CD4-positive, CD25-positive, alpha-beta regulatory T cell (primary cell): ENCODE measurements at regions not wholly inside any gene's neighbourhood (a gene's known extent, or its start where the extent isn't known, plus 50 kb on each side); places are given as distances from the start of the nearest gene placed in this dataset.

ENCODE experiments used
- ATAC-seq, 2 donors: fragments of 150-1000 bp; cut with Tn5 transposase; one replicate each; pipeline ENCODE4 v1.10.0; 2021; ENCODE audit warnings: low read depth in 2 of 2, moderate number of reproducible peaks in 2 of 2, moderate library complexity in 1 of 2
- DNase-seq, 3 donors: peaks; one replicate each; pipeline versions ENCODE4 v3.0.0 to v3.0.0-alpha.2; 2012 to 2022; ENCODE audit warnings: mixed read lengths in 1 of 3
- H3K27ac ChIP-seq: one replicate; pipeline ENCODE4 v1.7.0; 2013; ENCODE audit warnings: mild to moderate bottlenecking, low read length; ENCODE audit not compliant: insufficient read depth, poor library complexity, severe bottlenecking
- H3K27me3 ChIP-seq: one replicate; pipeline ENCODE4 v1.7.0; 2013; ENCODE audit warnings: low read length; ENCODE audit not compliant: control insufficient read depth, insufficient read depth
- H3K36me3 ChIP-seq: one replicate; pipeline ENCODE4 v1.7.0; 2013; ENCODE audit warnings: mild to moderate bottlenecking, low read length, moderate library complexity; ENCODE audit not compliant: control insufficient read depth, insufficient read depth
- H3K4me1 ChIP-seq: 2 replicates; pipeline ENCODE4 v1.7.0; 2013; ENCODE audit warnings: mild to moderate bottlenecking, low read length; ENCODE audit not compliant: insufficient read depth, control insufficient read depth, poor library complexity, severe bottlenecking
- H3K4me3 ChIP-seq: one replicate; pipeline ENCODE4 v1.7.0; 2013; ENCODE audit warnings: low read depth, mild to moderate bottlenecking, low read length, moderate library complexity
- H3K9me3 ChIP-seq, 2 experiments: 1 replicate in 1 of 2; 2 replicates in 1 of 2; pipeline ENCODE4 v1.7.0; 2013; ENCODE audit warnings: low read length in 2 of 2, mild to moderate bottlenecking in 1 of 2, moderate library complexity in 1 of 2; ENCODE audit not compliant: control insufficient read depth in 2 of 2
- H3K27ac Mint-ChIP-seq, 3 donors: one replicate each; pipeline ENCODE4 v1.8.0; 2020 to 2022; ENCODE audit warnings: mild to moderate bottlenecking in 3 of 3, mixed read lengths in 3 of 3, moderate library complexity in 2 of 3
- H3K27me3 Mint-ChIP-seq: one replicate; pipeline ENCODE4 v1.8.0; 2022; ENCODE audit warnings: mild to moderate bottlenecking, mixed read lengths
- H3K36me3 Mint-ChIP-seq: one replicate; pipeline ENCODE4 v1.8.0; 2020; ENCODE audit warnings: mixed read lengths
- H3K4me1 Mint-ChIP-seq, 4 donors: one replicate each; pipeline ENCODE4 v1.8.0; 2020 to 2022; ENCODE audit warnings: mixed read lengths in 4 of 4, mild to moderate bottlenecking in 1 of 4
- H3K4me3 Mint-ChIP-seq, 4 donors: one replicate each; pipeline ENCODE4 v1.8.0; 2020 to 2022; ENCODE audit warnings: mild to moderate bottlenecking in 4 of 4, mixed read lengths in 4 of 4, moderate library complexity in 3 of 4
- H3K9me3 Mint-ChIP-seq, 7 donors: one replicate each; pipeline ENCODE4 v1.8.0; 2020 to 2022; ENCODE audit warnings: mixed read lengths in 7 of 7, mild to moderate bottlenecking in 3 of 7, moderate library complexity in 2 of 7

- H3K9me3 Mint-ChIP-seq = peaks cover 0 to 4% (median 0%) of the 10 kb centered on the region in 7 donors
- no peaks in the 10 kb centered on the region for H3K27me3 ChIP-seq
- no peaks in the 10 kb centered on the region for H3K9me3 ChIP-seq
- H3K4me3 Mint-ChIP-seq = no peak overlapping the region
- no peak overlapping the region for H3K27ac ChIP-seq
- peaks cover 0 to 6% (median 5%) of the 10 kb centered on the region in 4 donors for H3K4me1 Mint-ChIP-seq
- H3K27ac Mint-ChIP-seq = no peak overlapping the region
- ATAC-seq (no peak), DNase-seq (no peak)
- no peaks in the 10 kb centered on the region for H3K36me3 ChIP-seq
- no peak overlapping the region for H3K4me3 ChIP-seq
- no peaks in the 10 kb centered on the region for H3K36me3 Mint-ChIP-seq
- H3K27me3 Mint-ChIP-seq = peaks cover 5% of the 10 kb centered on the region
- H3K4me1 ChIP-seq = no peaks in the 10 kb centered on the region
Measured at GRCh38 chr2:64362562-64363026, 91.4 kb upstream of the LGALSL start.

- peaks cover 5% of the 10 kb centered on the region for H3K27me3 Mint-ChIP-seq
- H3K36me3 ChIP-seq = no peaks in the 10 kb centered on the region
- H3K27ac ChIP-seq = no peak overlapping the region
- H3K4me1 ChIP-seq = no peaks in the 10 kb centered on the region
- no peaks in the 10 kb centered on the region for H3K27me3 ChIP-seq
- ATAC-seq (no peak), DNase-seq (no peak)
- H3K4me3 Mint-ChIP-seq = no peak overlapping the region
- no peaks in the 10 kb centered on the region for H3K9me3 ChIP-seq
- H3K36me3 Mint-ChIP-seq = no peaks in the 10 kb centered on the region
- H3K9me3 Mint-ChIP-seq = peaks cover 0 to 4% (median 0%) of the 10 kb centered on the region in 7 donors
- H3K4me1 Mint-ChIP-seq = peaks cover 0 to 6% (median 5%) of the 10 kb centered on the region in 4 donors
- no peak overlapping the region for H3K4me3 ChIP-seq
- H3K27ac Mint-ChIP-seq = no peak overlapping the region
Measured at GRCh38 chr2:64363140-64363539, 90.8 kb upstream of the LGALSL start.

GRCh38 chr2:64363848-64364247 is 90.1 kb upstream of the LGALSL start:
- H3K27ac Mint-ChIP-seq = no peak overlapping the region
- H3K4me1 Mint-ChIP-seq = peaks cover 0 to 6% (median 5%) of the 10 kb centered on the region in 4 donors
- H3K4me3 ChIP-seq = no peak overlapping the region
- no peak overlapping the region for H3K27ac ChIP-seq
- H3K27me3 ChIP-seq = no peaks in the 10 kb centered on the region
- no peaks in the 10 kb centered on the region for H3K36me3 Mint-ChIP-seq
- DNase-seq (no peak), ATAC-seq (no peak)
- no peaks in the 10 kb centered on the region for H3K4me1 ChIP-seq
- peaks cover 0 to 4% (median 0%) of the 10 kb centered on the region in 7 donors for H3K9me3 Mint-ChIP-seq
- H3K4me3 Mint-ChIP-seq = no peak overlapping the region
- H3K27me3 Mint-ChIP-seq = peaks cover 5% of the 10 kb centered on the region
- H3K9me3 ChIP-seq = no peaks in the 10 kb centered on the region
- no peaks in the 10 kb centered on the region for H3K36me3 ChIP-seq

- no peak for ATAC-seq
- Mint-ChIP-seq H3K36me3 (no peaks in the 10 kb centered on the region), H3K9me3 (peaks cover 0 to 4% (median 0%) of the 10 kb centered on the region in 7 donors), H3K4me3 (no peak overlapping the region), H3K27ac (no peak overlapping the region), H3K4me1 (peaks cover 0 to 3% (median 0%) of the 10 kb centered on the region in 4 donors), H3K27me3 (peaks cover 5% of the 10 kb centered on the region)
- H3K4me3 ChIP-seq = no peak overlapping the region
- H3K36me3 ChIP-seq = no peaks in the 10 kb centered on the region
- H3K27ac ChIP-seq = no peak overlapping the region
- no peaks in the 10 kb centered on the region for H3K9me3 ChIP-seq
- no peaks in the 10 kb centered on the region for H3K27me3 ChIP-seq
- no peaks in the 10 kb centered on the region for H3K4me1 ChIP-seq
- no peak for DNase-seq
Measured at GRCh38 chr2:64367444-64368232, 86.3 kb upstream of the LGALSL start.

- no peak overlapping the region for H3K27ac ChIP-seq
- H3K9me3 Mint-ChIP-seq = peaks cover 0 to 4% (median 0%) of the 10 kb centered on the region in 7 donors
- no peaks in the 10 kb centered on the region for H3K27me3 ChIP-seq
- no peaks in the 10 kb centered on the region for H3K4me1 Mint-ChIP-seq
- H3K4me3 Mint-ChIP-seq = no peak overlapping the region
- H3K36me3 ChIP-seq = no peaks in the 10 kb centered on the region
- H3K27ac Mint-ChIP-seq = no peak overlapping the region
- no peaks in the 10 kb centered on the region for H3K36me3 Mint-ChIP-seq
- ATAC-seq (no peak), DNase-seq (no peak)
- H3K4me3 ChIP-seq = no peak overlapping the region
- H3K9me3 ChIP-seq = no peaks in the 10 kb centered on the region
- H3K27me3 Mint-ChIP-seq = peaks cover 5% of the 10 kb centered on the region
- no peaks in the 10 kb centered on the region for H3K4me1 ChIP-seq
Measured at GRCh38 chr2:64369706-64370105, 84.3 kb upstream of the LGALSL start.

GRCh38 chr2:64371727-64372126 is 82.2 kb upstream of the LGALSL start:
- Mint-ChIP-seq H3K36me3 (no peaks in the 10 kb centered on the region), H3K9me3 (no peaks in the 10 kb centered on the region), H3K4me1 (peaks cover 0 to 4% (median under 1%) of the 10 kb centered on the region in 4 donors), H3K4me3 (no peak overlapping the region), H3K27ac (no peak overlapping the region), H3K27me3 (no peaks in the 10 kb centered on the region)
- Histone ChIP-seq H3K4me3 (no peak overlapping the region), H3K27me3 (no peaks in the 10 kb centered on the region), H3K4me1 (no peaks in the 10 kb centered on the region), H3K27ac (no peak overlapping the region), H3K36me3 (no peaks in the 10 kb centered on the region), H3K9me3 (no peaks in the 10 kb centered on the region)
- no peak for DNase-seq
- no peak for ATAC-seq

- H3K9me3 ChIP-seq = no peaks in the 10 kb centered on the region
- Mint-ChIP-seq H3K27me3 (no peaks in the 10 kb centered on the region), H3K4me3 (no peak overlapping the region), H3K4me1 (peaks cover 2 to 6% (median 4%) of the 10 kb centered on the region in 4 donors), H3K9me3 (peaks cover 0 to 3% (median 0%) of the 10 kb centered on the region in 7 donors), H3K36me3 (no peaks in the 10 kb centered on the region), H3K27ac (no peak overlapping the region)
- no peak overlapping the region for H3K4me3 ChIP-seq
- no peaks in the 10 kb centered on the region for H3K27me3 ChIP-seq
- ATAC-seq (no peak), DNase-seq (no peak)
- no peaks in the 10 kb centered on the region for H3K36me3 ChIP-seq
- H3K4me1 ChIP-seq = no peaks in the 10 kb centered on the region
- no peak overlapping the region for H3K27ac ChIP-seq
Measured at GRCh38 chr2:64374686-64375085, 79.3 kb upstream of the LGALSL start.

- Mint-ChIP-seq H3K4me1 (peaks cover 2 to 6% (median 4%) of the 10 kb centered on the region in 4 donors), H3K9me3 (peaks cover 0 to 4% (median 0%) of the 10 kb centered on the region in 7 donors), H3K36me3 (no peaks in the 10 kb centered on the region), H3K27me3 (peaks cover 2% of the 10 kb centered on the region), H3K4me3 (no peak overlapping the region), H3K27ac (peak overlapping the region in 2 of 3 donors; percentile 60 to 78)
- no peaks in the 10 kb centered on the region for H3K9me3 ChIP-seq
- ATAC-seq (peak in 1 of 2 donors; percentile 31), DNase-seq (peak in 1 of 3 donors; percentile 8)
- H3K4me1 ChIP-seq = no peaks in the 10 kb centered on the region
- no peak overlapping the region for H3K4me3 ChIP-seq
- H3K36me3 ChIP-seq = no peaks in the 10 kb centered on the region
- H3K27me3 ChIP-seq = no peaks in the 10 kb centered on the region
- H3K27ac ChIP-seq = no peak overlapping the region
Measured at GRCh38 chr2:64376926-64377325, 77.0 kb upstream of the LGALSL start.
